ENCODE measurements at regions not wholly inside any gene's neighbourhood (a gene's known extent, or its start where the extent isn't known, plus 50 kb on each side); places are given as distances from the start of the nearest gene placed in this dataset.

DNA sequence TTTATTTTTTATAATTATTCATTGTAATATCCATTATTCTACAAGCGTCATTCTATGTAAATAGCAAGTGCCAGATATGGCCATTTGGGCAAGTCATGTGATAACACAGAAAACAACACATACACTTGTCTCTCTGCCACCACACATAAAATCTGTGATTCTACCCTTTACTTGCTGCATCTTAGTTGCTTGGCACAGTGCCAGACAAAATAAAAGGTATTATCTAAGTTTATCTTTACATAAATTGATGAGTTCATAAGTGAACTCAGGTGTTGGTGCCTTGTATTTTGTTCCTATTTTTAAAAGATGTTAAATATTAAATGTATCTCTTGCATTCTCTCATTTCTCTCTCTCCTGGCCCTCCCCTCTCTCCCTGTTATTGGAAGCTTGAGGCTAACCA is 1458.7 kb downstream of the CDH11 start (continued):
- TF ChIP-seq, protein P1, sequence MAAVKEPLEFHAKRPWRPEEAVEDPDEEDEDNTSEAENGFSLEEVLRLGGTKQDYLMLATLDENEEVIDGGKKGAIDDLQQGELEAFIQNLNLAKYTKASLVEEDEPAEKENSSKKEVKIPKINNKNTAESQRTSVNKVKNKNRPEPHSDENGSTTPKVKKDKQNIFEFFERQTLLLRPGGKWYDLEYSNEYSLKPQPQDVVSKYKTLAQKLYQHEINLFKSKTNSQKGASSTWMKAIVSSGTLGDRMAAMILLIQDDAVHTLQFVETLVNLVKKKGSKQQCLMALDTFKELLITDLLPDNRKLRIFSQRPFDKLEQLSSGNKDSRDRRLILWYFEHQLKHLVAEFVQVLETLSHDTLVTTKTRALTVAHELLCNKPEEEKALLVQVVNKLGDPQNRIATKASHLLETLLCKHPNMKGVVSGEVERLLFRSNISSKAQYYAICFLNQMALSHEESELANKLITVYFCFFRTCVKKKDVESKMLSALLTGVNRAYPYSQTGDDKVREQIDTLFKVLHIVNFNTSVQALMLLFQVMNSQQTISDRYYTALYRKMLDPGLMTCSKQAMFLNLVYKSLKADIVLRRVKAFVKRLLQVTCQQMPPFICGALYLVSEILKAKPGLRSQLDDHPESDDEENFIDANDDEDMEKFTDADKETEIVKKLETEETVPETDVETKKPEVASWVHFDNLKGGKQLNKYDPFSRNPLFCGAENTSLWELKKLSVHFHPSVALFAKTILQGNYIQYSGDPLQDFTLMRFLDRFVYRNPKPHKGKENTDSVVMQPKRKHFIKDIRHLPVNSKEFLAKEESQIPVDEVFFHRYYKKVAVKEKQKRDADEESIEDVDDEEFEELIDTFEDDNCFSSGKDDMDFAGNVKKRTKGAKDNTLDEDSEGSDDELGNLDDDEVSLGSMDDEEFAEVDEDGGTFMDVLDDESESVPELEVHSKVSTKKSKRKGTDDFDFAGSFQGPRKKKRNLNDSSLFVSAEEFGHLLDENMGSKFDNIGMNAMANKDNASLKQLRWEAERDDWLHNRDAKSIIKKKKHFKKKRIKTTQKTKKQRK (IDR thresholded peaks at IDR 0.05; ENCODE audit: low read depth, low read length) = no peak
- TF ChIP-seq EZH2 (IDR thresholded peaks at IDR 0.05; ENCODE audit: borderline replicate concordance, control insufficient read depth, low read depth, low read length) = no peak
- TF ChIP-seq CBX3 (IDR thresholded peaks at IDR 0.05; ENCODE audit: borderline replicate concordance, low read depth) = no peak
- TF ChIP-seq, protein P2, sequence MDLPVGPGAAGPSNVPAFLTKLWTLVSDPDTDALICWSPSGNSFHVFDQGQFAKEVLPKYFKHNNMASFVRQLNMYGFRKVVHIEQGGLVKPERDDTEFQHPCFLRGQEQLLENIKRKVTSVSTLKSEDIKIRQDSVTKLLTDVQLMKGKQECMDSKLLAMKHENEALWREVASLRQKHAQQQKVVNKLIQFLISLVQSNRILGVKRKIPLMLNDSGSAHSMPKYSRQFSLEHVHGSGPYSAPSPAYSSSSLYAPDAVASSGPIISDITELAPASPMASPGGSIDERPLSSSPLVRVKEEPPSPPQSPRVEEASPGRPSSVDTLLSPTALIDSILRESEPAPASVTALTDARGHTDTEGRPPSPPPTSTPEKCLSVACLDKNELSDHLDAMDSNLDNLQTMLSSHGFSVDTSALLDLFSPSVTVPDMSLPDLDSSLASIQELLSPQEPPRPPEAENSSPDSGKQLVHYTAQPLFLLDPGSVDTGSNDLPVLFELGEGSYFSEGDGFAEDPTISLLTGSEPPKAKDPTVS (IDR thresholded peaks at IDR 0.05; ENCODE audit: low read depth, low read length) = no peak

DNA sequence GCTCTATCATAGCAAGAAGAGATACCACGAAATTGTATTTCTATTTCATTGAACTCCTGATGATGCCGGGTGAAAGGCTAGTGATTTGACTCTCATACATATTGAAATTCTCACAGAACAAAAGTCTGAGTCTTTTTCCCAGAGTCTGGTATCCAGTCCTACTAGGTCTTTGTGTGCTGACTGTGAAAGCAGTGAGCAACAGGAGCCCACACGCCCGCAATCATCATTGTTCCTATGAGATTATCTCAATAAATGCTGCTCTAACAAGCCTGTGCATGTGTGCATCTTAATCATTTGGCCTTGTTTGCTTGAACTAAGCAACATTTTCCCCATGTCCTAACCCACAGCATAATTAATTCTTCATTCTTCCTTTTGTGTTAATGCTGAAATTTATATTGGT is 1466.0 kb downstream of the CDH11 start:
- 12% methylated on average over 4 of the region's 4 CpGs for WGBS (ENCODE audit: insufficient coverage, insufficient replicate concordance, low lambda C conversion rate, missing lambda C conversion rate)
- ChIA-PET CTCF (no interaction called here), RAD21 (ENCODE audit: unreplicated experiment) (no interaction called here), SMC1A (ENCODE audit: uncharacterized antibody, unreplicated experiment) (no interaction called here), POLR2A (no interaction called here)
- in situ Hi-C loops (cut with MboI) (no loop called here), intact Hi-C loops (cut with micrococcal nuclease; ENCODE audit: unreplicated experiment) (no loop called here)
- Histone ChIP-seq H2AFZ (ENCODE audit: control insufficient read depth, low read depth, low read length) (no peak overlapping the region), H3K9ac (ENCODE audit: control insufficient read depth, insufficient read depth, low read length) (no peak overlapping the region), H4K20me1 (ENCODE audit: control insufficient read depth, insufficient read depth) (no peaks in the 10 kb centered on the region), H3K9me3 (replicated peaks; ENCODE audit: control insufficient read depth, insufficient read depth, low read length) (no peaks in the 10 kb centered on the region), H3K4me1 (ENCODE audit: control insufficient read depth, insufficient read depth, low read length) (no peaks in the 10 kb centered on the region), H3K27ac (ENCODE audit: control insufficient read depth, insufficient read depth) (no peak overlapping the region), H3K27me3 (replicated peaks in 1 of 2; ENCODE audit: control insufficient read depth in 2 of 2, insufficient read depth in 2 of 2, low read length in 1 of 2) (no peaks in the 10 kb centered on the region), H3K79me2 (ENCODE audit: control insufficient read depth, insufficient read depth, low read length) (no peaks in the 10 kb centered on the region), H3K4me3 (no peak overlapping the region), H3K36me3 (ENCODE audit: control insufficient read depth in 2 of 2, insufficient read depth in 2 of 2, low read length in 1 of 2) (no peaks in the 10 kb centered on the region), H3K4me2 (ENCODE audit: control insufficient read depth, insufficient read depth) (no peak overlapping the region)
- ATAC-seq (no peak), FAIRE-seq (no peak), DNase-seq (ENCODE audit: low read depth, low spot score) (no peak)
- no TSS peak for BruUV-seq (replicated peaks)
- no peak for TF ChIP-seq FOXM1 (IDR thresholded peaks at IDR 0.05; ENCODE audit: low read depth, low read length)
- TF ChIP-seq NFXL1 (IDR thresholded peaks at IDR 0.05; ENCODE audit: borderline replicate concordance) = no peak
- TF ChIP-seq POLR2A (IDR thresholded peaks at IDR 0.05; ENCODE audit: low read depth, low read length) = no peak
- no peak for TF ChIP-seq CBX5 (IDR thresholded peaks at IDR 0.05; ENCODE audit: low read depth)
- no peak for TF ChIP-seq TCF7 (IDR thresholded peaks at IDR 0.05; ENCODE audit: borderline replicate concordance)
- no peak for TF ChIP-seq CEBPB (IDR thresholded peaks at IDR 0.05; ENCODE audit: borderline replicate concordance in 1 of 2, low read depth in 2 of 2, low read length in 2 of 2)
- no peak for TF ChIP-seq JUND (IDR thresholded peaks at IDR 0.05; ENCODE audit: low read depth, low read length)
- no peak for TF ChIP-seq TARDBP (IDR thresholded peaks at IDR 0.05; ENCODE audit: borderline replicate concordance)
- no peak for TF ChIP-seq IKZF1 (conservative IDR thresholded peaks at IDR 0.05)
- TF ChIP-seq NBN (IDR thresholded peaks at IDR 0.05) = no peak
- no peak for TF ChIP-seq KAT2A (conservative IDR thresholded peaks at IDR 0.05; ENCODE audit: control insufficient read depth, low read depth, low read length)
- TF ChIP-seq ETV6 (conservative IDR thresholded peaks at IDR 0.05 in 1 of 2, IDR thresholded peaks at IDR 0.05 in 1 of 2; ENCODE audit: borderline replicate concordance in 1 of 2, low read depth in 1 of 2) = no peak
- TF ChIP-seq, protein P1 (IDR thresholded peaks at IDR 0.05; ENCODE audit: low read depth, low read length) = no peak
